H9 (cell line): ENCODE measurements at regions not wholly inside any gene's neighbourhood (a gene's known extent, or its start where the extent isn't known, plus 50 kb on each side); places are given as distances from the start of the nearest gene placed in this dataset.

Source experiments
- DNase-seq: peaks from one replicate; pipeline ENCODE4 v3.0.0-alpha.2; 2017
- H2AFZ ChIP-seq: one replicate; pipeline ENCODE4 v1.6.1; 2013; ENCODE audit warnings: mild to moderate bottlenecking, low read length, control low read depth, moderate library complexity
- H2AK5ac ChIP-seq: 2 replicates; pipeline ENCODE4 v1.6.1; 2013; ENCODE audit warnings: low read length, control low read depth, mixed read lengths; ENCODE audit not compliant: insufficient read length
- H2BK120ac ChIP-seq: one replicate; pipeline ENCODE4 v1.6.1; 2013; ENCODE audit warnings: low read depth, mild to moderate bottlenecking, low read length, control low read depth, inconsistent platforms; ENCODE audit not compliant: poor library complexity, severe bottlenecking
- H2BK12ac ChIP-seq: 2 replicates; pipeline ENCODE4 v1.6.1; 2013; ENCODE audit warnings: low read length, control low read depth, mixed read lengths, low read depth; ENCODE audit not compliant: insufficient read length
- H2BK15ac ChIP-seq: 2 replicates; pipeline ENCODE4 v1.6.1; 2013; ENCODE audit warnings: low read depth, low read length, control low read depth
- H2BK20ac ChIP-seq: one replicate; pipeline ENCODE4 v1.6.1; 2013; ENCODE audit warnings: low read depth, mild to moderate bottlenecking, low read length, control low read depth, inconsistent platforms; ENCODE audit not compliant: poor library complexity, severe bottlenecking
- H2BK5ac ChIP-seq: 2 replicates; pipeline ENCODE4 v1.6.1; 2013; ENCODE audit warnings: low read length, control low read depth, mixed read lengths; ENCODE audit not compliant: insufficient read length
- H3K14ac ChIP-seq: 2 replicates; pipeline ENCODE4 v1.6.1; 2013; ENCODE audit warnings: low read length, control low read depth; ENCODE audit not compliant: insufficient read depth
- H3K18ac ChIP-seq: 2 replicates; pipeline ENCODE4 v1.6.1; 2013; ENCODE audit warnings: low read depth, mild to moderate bottlenecking, mixed read lengths, low read length, control low read depth; ENCODE audit not compliant: insufficient read length
- H3K23ac ChIP-seq: 2 replicates; pipeline ENCODE4 v1.6.1; 2013; ENCODE audit warnings: low read length, control low read depth, mixed read lengths, low read depth; ENCODE audit not compliant: insufficient read length
- H3K23me2 ChIP-seq: 2 replicates; pipeline ENCODE4 v1.6.1; 2013; ENCODE audit warnings: low read depth, mild to moderate bottlenecking, mixed read lengths, low read length, control low read depth; ENCODE audit not compliant: insufficient read length, poor library complexity, severe bottlenecking
- H3K27ac ChIP-seq: 2 replicates; pipeline ENCODE4 v1.5.1; 2013; ENCODE audit warnings: low read length, control low read depth, mixed read lengths, low read depth; ENCODE audit not compliant: insufficient read length
- H3K27me3 ChIP-seq: 2 replicates; pipeline ENCODE4 v1.6.1; 2013; ENCODE audit warnings: low read length, control low read depth, inconsistent platforms; ENCODE audit not compliant: insufficient read depth
- H3K4ac ChIP-seq: 2 replicates; pipeline ENCODE4 v1.6.1; 2013; ENCODE audit warnings: low read depth, mild to moderate bottlenecking, control low read depth, inconsistent platforms, low read length, moderate library complexity
- H3K4me1 ChIP-seq: 2 replicates; pipeline ENCODE4 v1.6.1; 2013; ENCODE audit warnings: low read length, control low read depth, inconsistent platforms; ENCODE audit not compliant: insufficient read depth
- H3K4me2 ChIP-seq: 2 replicates; pipeline ENCODE4 v1.6.1; 2013; ENCODE audit warnings: low read length, control low read depth, mixed read lengths; ENCODE audit not compliant: insufficient read length, insufficient read depth
- H3K56ac ChIP-seq: 2 replicates; pipeline ENCODE4 v1.6.1; 2013; ENCODE audit warnings: low read depth, mild to moderate bottlenecking, mixed read lengths, low read length, control low read depth; ENCODE audit not compliant: insufficient read length
- H3K79me1 ChIP-seq: 2 replicates; pipeline ENCODE4 v1.6.1; 2013; ENCODE audit warnings: low read depth, mild to moderate bottlenecking, moderate library complexity, low read length, control low read depth, inconsistent platforms; ENCODE audit not compliant: insufficient read depth, poor library complexity, severe bottlenecking
- H3K79me2 ChIP-seq: 2 replicates; pipeline ENCODE4 v1.6.1; 2013; ENCODE audit warnings: low read length, control low read depth, inconsistent platforms; ENCODE audit not compliant: insufficient read depth
- H3K9ac ChIP-seq: 2 replicates; pipeline ENCODE4 v1.6.1; 2013; ENCODE audit warnings: low read length, control low read depth, mixed read lengths; ENCODE audit not compliant: insufficient read length; ENCODE audit errors: extremely low read depth
- H3K9me3 ChIP-seq: one replicate; pipeline ENCODE4 v1.6.1; 2013; ENCODE audit warnings: low read depth, low read length, inconsistent platforms; ENCODE audit not compliant: control insufficient read depth
- H3T11ph ChIP-seq: one replicate; pipeline ENCODE4 v1.6.1; 2013; ENCODE audit warnings: mild to moderate bottlenecking, low read length, control low read depth, inconsistent platforms
- H4K20me1 ChIP-seq: one replicate; pipeline ENCODE4 v1.6.1; 2013; ENCODE audit not compliant: control insufficient read depth, insufficient read length, insufficient read depth
- H4K5ac ChIP-seq: 2 replicates; pipeline ENCODE4 v1.6.1; 2013; ENCODE audit warnings: low read depth, mild to moderate bottlenecking, mixed read lengths, low read length, control low read depth; ENCODE audit not compliant: insufficient read length
- H4K8ac ChIP-seq: replicated peaks from 2 replicates; pipeline ENCODE4 v1.6.1; 2013; ENCODE audit warnings: low read length, control low read depth, mixed read lengths, low read depth; ENCODE audit not compliant: insufficient read length
- H4K91ac ChIP-seq: 2 replicates; pipeline ENCODE4 v1.6.1; 2013; ENCODE audit warnings: low read depth, mild to moderate bottlenecking, moderate library complexity, mixed read lengths, low read length, control low read depth; ENCODE audit not compliant: insufficient read length
- H3K27ac Mint-ChIP-seq, 3 experiments: 2 replicates in 2 of 3; 3 replicates in 1 of 3; pipeline ENCODE4 v1.8.0; 2020 to 2021; ENCODE audit warnings: mixed read lengths in 3 of 3, mild to moderate bottlenecking in 1 of 3, moderate library complexity in 1 of 3
- H3K27me3 Mint-ChIP-seq: 2 replicates; pipeline ENCODE4 v1.8.0; 2021; ENCODE audit warnings: low read depth, mild to moderate bottlenecking, moderate library complexity, mixed read lengths
- H3K36me3 Mint-ChIP-seq, 3 experiments: 2 replicates in 2 of 3; 3 replicates in 1 of 3; pipeline ENCODE4 v1.8.0; 2020 to 2021; ENCODE audit warnings: low read depth in 3 of 3, mixed read lengths in 3 of 3; ENCODE audit not compliant: insufficient read depth in 1 of 3
- H3K4me1 Mint-ChIP-seq, 2 experiments: 2 replicates each; pipeline ENCODE4 v1.8.0; 2020; ENCODE audit warnings: mixed read lengths in 2 of 2
- H3K4me3 Mint-ChIP-seq, 2 experiments: 2 replicates in 1 of 2; 3 replicates in 1 of 2; pipeline ENCODE4 v1.8.0; 2020 to 2021; ENCODE audit warnings: mild to moderate bottlenecking in 2 of 2, mixed read lengths in 2 of 2, moderate library complexity in 1 of 2
- H3K9me3 Mint-ChIP-seq, 2 experiments: 2 replicates in 1 of 2; 3 replicates in 1 of 2; pipeline ENCODE4 v1.8.0; 2020; ENCODE audit warnings: mild to moderate bottlenecking in 2 of 2, mixed read lengths in 2 of 2, moderate library complexity in 1 of 2
- CTCF ChIP-seq: fragments of 200-600 bp; sonication (generic); conservative IDR thresholded peaks from 3 replicates; pipeline ENCODE4 v1.8.0; 2021; ENCODE audit warnings: antibody characterized with exemption, mild to moderate bottlenecking
- WGBS: extraction: QIAGEN DNeasy Blood & Tissue Kit; methylation state at CpG from one replicate; pipeline ENCODE4 v1.1.7; 2013; ENCODE audit warnings: missing lambda C conversion rate, low lambda C conversion rate, mixed read lengths; ENCODE audit not compliant: insufficient read length; ENCODE audit errors: extremely low coverage; 5-methylcytosine and 5-hydroxymethylcytosine counted together

GRCh38 chr13:55341891-55342290 is 1798.8 kb upstream of the PRR20A start:
- Histone ChIP-seq H3K56ac (no peak overlapping the region), H2AFZ (no peak overlapping the region), H4K5ac (no peak overlapping the region), H3K23me2 (no peaks in the 10 kb centered on the region), H4K8ac (no peak overlapping the region), H3K9me3 (no peaks in the 10 kb centered on the region), H2BK20ac (no peak overlapping the region), H2BK120ac (no peak overlapping the region), H3K27ac (no peak overlapping the region), H4K91ac (no peak overlapping the region), H3K4ac (no peak overlapping the region), H3K4me1 (no peaks in the 10 kb centered on the region), H2BK5ac (no peak overlapping the region), H3K18ac (no peak overlapping the region), H2AK5ac (no peak overlapping the region), H3K27me3 (no peaks in the 10 kb centered on the region), H3K79me2 (no peaks in the 10 kb centered on the region), H3K79me1 (no peaks in the 10 kb centered on the region), H2BK15ac (no peak overlapping the region), H3K4me2 (no peak overlapping the region), H3T11ph (no peak overlapping the region), H4K20me1 (no peaks in the 10 kb centered on the region), H3K14ac (no peak overlapping the region), H2BK12ac (no peak overlapping the region), H3K9ac (no peak overlapping the region), H3K23ac (no peak overlapping the region)
- Mint-ChIP-seq H3K27ac (no peak overlapping the region), H3K4me3 (no peak overlapping the region), H3K27me3 (no peaks in the 10 kb centered on the region), H3K4me1 (no peaks in the 10 kb centered on the region), H3K36me3 (no peaks in the 10 kb centered on the region), H3K9me3 (no peaks in the 10 kb centered on the region)
- no peak for TF ChIP-seq CTCF
- DNase-seq, result no peak
- WGBS, result no CpG with 5 or more reads among the region's 3 CpGs
